ENCODE measurements at regions not wholly inside any gene's neighbourhood (a gene's known extent, or its start where the extent isn't known, plus 50 kb on each side); places are given as distances from the start of the nearest gene placed in this dataset.

DNA sequence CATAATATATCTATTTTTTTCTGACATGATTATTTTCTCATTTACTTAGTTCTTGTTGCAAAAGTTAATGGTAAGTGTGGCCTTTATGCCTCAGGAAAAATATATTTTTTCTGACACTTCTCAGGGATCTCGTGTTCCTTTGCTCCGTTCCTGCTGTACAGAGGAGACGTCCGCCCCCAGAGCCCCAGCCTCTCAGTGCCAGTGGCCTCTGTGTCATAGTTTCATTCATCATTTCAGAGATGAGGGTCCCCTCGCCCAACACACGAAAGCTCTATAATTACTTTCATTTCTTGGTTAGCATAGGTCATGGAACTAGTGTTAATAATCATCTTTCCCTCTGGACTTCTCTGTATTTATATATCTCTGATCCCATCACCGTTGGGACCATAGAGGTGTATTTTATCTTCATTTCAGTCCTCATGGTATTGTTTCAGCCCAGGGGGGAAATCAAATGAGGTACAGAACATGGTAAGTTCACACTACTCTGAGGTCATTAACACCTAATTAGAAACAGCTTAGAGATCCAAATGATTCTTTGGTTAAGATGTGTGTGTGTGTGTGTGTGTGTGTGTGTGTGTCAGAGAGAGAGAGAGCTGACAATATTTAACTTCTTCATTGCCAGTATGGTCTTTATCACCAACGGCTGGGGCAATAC lies 631.1 kb upstream of the TENM3 start:
- no peak for TF ChIP-seq POLR2A (IDR thresholded peaks at IDR 0.05)
- TF ChIP-seq, protein P1, sequence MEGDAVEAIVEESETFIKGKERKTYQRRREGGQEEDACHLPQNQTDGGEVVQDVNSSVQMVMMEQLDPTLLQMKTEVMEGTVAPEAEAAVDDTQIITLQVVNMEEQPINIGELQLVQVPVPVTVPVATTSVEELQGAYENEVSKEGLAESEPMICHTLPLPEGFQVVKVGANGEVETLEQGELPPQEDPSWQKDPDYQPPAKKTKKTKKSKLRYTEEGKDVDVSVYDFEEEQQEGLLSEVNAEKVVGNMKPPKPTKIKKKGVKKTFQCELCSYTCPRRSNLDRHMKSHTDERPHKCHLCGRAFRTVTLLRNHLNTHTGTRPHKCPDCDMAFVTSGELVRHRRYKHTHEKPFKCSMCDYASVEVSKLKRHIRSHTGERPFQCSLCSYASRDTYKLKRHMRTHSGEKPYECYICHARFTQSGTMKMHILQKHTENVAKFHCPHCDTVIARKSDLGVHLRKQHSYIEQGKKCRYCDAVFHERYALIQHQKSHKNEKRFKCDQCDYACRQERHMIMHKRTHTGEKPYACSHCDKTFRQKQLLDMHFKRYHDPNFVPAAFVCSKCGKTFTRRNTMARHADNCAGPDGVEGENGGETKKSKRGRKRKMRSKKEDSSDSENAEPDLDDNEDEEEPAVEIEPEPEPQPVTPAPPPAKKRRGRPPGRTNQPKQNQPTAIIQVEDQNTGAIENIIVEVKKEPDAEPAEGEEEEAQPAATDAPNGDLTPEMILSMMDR (IDR thresholded peaks at IDR 0.05) = no peak
